Omental fat pad (tissue), 3 donors: ENCODE measurements at regions not wholly inside any gene's neighbourhood (a gene's known extent, or its start where the extent isn't known, plus 50 kb on each side); places are given as distances from the start of the nearest gene placed in this dataset.

ENCODE experiments used
- ATAC-seq: fragments of 150-250 bp; one replicate; pipeline ENCODE4 v1.9.1; 2016; ENCODE audit warnings: mild to moderate bottlenecking, moderate library complexity; ENCODE audit not compliant: low FRiP score
- DNase-seq: peaks from one replicate; pipeline ENCODE4 v3.0.0-alpha.2; 2019; ENCODE audit warnings: low spot score
- TF ChIP-seq, protein P1 (sequence below), 3 donors: fragments of 450-650 bp; IDR thresholded peaks; one replicate each; pipeline ENCODE4 v1.5.1; 2016 to 2017; ENCODE audit warnings: antibody characterized with exemption in 3 of 3, mild to moderate bottlenecking in 3 of 3, moderate library complexity in 2 of 3

DNA sequence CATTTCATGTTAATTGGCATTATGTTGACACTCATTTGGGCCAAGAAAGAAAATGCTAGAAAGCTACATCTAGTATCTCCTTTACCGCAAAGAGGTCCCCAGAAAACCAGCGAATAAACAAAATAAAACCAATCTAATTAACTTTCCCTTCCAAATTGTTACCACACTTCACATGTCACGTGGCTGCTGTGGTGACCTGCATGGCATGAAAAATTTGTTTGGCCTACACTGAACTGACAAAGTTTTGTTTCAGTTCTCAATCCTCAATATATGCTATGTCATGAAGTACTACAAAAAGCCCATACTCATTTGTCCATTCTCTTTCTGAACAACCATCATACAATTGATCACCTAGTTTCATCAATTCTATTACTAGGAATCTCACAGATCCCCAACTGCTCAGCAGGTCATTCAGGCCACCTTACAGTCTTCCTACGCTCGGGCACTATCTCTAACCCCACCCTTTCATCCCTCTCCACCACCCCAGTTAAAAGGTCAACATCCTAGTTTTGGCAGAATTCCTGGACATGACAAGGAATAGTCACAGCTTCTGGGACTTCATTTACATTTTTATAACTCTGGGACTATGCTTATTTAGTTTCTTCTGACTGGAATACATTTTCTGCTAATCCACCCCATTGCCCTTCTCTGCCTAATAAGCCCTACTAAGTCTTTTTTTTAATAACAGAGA, 480.4 kb downstream of the IGSF11 start:
- TF ChIP-seq, protein P1, sequence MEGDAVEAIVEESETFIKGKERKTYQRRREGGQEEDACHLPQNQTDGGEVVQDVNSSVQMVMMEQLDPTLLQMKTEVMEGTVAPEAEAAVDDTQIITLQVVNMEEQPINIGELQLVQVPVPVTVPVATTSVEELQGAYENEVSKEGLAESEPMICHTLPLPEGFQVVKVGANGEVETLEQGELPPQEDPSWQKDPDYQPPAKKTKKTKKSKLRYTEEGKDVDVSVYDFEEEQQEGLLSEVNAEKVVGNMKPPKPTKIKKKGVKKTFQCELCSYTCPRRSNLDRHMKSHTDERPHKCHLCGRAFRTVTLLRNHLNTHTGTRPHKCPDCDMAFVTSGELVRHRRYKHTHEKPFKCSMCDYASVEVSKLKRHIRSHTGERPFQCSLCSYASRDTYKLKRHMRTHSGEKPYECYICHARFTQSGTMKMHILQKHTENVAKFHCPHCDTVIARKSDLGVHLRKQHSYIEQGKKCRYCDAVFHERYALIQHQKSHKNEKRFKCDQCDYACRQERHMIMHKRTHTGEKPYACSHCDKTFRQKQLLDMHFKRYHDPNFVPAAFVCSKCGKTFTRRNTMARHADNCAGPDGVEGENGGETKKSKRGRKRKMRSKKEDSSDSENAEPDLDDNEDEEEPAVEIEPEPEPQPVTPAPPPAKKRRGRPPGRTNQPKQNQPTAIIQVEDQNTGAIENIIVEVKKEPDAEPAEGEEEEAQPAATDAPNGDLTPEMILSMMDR (IDR thresholded peaks at IDR 0.05): no peak
- no peak for DNase-seq

DNA sequence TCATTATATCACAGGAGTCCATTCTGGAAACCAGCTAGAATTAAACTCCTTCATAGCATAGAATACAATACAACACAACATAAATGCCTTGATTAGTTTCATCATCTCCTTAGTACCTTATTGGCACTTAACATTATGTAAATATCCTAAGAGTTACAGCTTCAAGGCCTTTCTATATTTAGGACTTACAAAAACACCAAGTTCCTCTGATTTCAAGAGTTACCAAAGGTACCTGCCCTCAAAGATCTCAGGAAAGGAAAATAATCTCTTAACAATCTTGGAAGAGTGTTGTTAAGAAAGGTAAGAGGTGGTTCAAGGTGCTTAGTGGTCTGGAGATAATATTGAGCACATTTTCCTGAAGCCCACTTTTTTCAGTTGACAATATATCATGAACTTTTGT, 477.7 kb downstream of the IGSF11 start:
- TF ChIP-seq, protein P1 (IDR thresholded peaks at IDR 0.05): no peak
- DNase-seq: no peak
- ATAC-seq: no peak

More for the DNA sequence above, 480.4 kb downstream of the IGSF11 start:
- ATAC-seq: no peak

DNA sequence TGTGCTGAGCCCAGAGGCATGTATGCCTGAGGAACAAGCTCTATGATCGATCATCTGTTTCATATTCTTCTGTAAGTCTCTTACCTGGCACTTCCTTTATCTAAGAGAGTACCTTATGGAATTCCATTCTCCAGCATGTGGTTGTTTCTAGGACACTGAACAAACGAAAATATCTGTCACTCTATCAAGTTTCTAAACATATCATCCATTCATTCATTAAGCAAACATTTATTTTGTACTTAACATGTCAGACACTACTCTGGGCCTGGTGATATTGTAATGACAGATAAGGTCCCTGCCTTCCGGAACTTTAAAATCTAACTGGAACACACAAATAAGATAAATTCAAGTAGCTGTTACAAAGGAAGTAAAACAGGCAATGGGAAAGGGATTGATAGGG, 477.1 kb downstream of the IGSF11 start:
- ATAC-seq (no peak), DNase-seq (no peak)
- TF ChIP-seq, protein P1 (IDR thresholded peaks at IDR 0.05): no peak

DNA sequence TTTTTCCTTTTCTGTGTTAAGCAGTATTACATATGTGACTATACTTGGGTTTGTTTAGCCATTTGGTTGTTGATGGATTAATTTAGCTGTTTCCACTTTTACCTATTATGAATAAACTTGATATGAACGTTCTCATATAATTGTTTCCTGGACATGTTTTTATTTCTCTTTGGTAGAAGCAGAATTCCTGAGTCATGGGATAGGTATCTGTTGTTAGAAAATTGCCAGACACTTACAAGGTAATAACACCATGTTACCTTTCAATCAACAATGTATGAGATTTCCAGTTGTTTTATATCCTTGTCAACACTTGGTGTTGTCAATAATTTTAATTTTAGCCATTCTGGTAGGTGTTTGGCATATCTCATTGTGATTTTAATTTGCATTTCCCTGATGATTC, 475.4 kb downstream of the IGSF11 start:
- ATAC-seq (no peak), DNase-seq (no peak)
- TF ChIP-seq, protein P1 (IDR thresholded peaks at IDR 0.05): no peak

DNA sequence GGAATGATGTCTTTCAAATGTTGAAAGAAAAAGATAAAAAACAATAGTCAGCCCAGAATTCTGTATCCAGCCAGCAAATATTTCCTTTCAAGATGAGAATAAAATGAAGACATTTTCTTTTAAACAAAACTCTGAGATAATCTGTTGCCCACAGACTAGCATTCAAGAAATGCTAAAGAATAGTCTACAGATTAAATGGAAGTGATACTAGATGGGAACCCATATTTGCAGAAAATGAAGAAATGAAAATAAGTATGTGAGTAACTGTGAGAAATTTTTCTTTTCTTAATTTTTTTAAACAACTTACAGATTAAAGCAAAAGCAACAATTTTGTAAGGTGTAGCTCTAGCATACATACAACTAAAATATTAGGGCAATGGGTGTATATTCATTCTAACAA, 469.8 kb downstream of the IGSF11 start:
- TF ChIP-seq, protein P1 (IDR thresholded peaks at IDR 0.05): no peak
- ATAC-seq (no peak), DNase-seq (no peak)

DNA sequence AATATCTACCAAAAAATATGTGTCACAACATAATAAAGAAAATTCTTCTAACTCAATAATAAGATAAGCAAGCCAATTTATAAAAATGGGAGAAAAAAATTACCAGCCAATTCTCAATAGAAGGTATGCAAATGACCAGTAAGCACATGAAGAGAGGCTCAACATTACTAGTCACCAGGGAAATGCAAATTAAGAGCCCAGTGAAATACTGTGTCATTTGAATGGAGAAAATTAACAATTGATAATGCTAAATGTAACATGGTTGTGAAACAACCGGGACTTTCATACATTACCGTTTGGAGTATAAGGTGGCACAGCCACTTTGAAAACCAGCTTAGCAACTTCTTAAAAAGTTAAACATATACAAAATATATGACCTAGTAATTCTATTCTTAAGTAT, 460.7 kb downstream of the IGSF11 start:
- no peak for DNase-seq
- ATAC-seq: no peak
- TF ChIP-seq, protein P1 (IDR thresholded peaks at IDR 0.05): no peak

DNA sequence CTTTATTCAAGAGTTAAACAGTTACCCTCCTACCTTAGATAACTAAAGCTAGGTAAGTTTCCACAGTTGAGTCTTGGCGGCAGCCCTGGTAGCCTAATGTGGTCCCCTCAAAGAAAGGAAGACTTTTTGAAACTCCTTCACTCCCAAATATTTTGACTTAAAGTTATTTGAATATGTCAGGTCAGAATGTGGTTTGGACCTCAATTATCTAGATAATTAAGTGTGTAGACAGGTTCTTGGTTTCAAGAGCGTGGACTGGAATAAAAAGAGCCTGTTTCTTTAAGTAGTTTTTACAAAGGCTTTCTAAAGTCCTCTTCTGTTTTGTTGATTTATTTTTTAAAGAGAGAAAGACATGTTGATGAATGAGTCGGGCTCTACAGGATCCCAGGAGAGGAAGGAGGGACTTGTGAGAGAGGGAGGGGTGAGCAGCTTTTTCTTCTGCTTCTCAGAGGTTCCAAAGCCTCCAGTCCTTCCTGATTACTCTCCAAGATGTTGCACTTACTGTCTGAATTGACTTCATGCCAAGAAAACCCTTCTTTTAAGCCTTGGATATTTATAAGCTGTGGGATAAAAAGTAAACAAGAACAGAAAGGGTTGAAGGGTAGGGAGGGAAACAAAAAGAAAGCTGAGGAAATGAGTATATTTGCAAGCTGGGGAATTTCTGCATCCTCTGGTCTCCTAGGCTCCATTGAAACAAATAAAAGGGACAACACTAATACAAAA, 457.4 kb downstream of the IGSF11 start:
- DNase-seq (no peak), ATAC-seq (no peak)
- TF ChIP-seq, protein P1 (IDR thresholded peaks at IDR 0.05): no peak
